ENCODE measurements at regions not wholly inside any gene's neighbourhood (a gene's known extent, or its start where the extent isn't known, plus 50 kb on each side); places are given as distances from the start of the nearest gene placed in this dataset.
"Not testable (repeated sequence)": the region's sequence is repeated elsewhere in the genome, so short reads cannot be mapped to it uniquely, and the experiment has no call there.

- TF ChIP-seq TCF7L2 (IDR thresholded peaks at IDR 0.05; ENCODE audit: low read depth, low read length), result no peak
- TF ChIP-seq REST (IDR thresholded peaks at IDR 0.05; ENCODE audit: insufficient read depth in 1 of 2, low read depth in 2 of 2, low read length in 1 of 2), result no peak
- TF ChIP-seq SIN3A (IDR thresholded peaks at IDR 0.05; ENCODE audit: borderline replicate concordance, insufficient read depth, low read depth, low read length), result no peak
- TF ChIP-seq POLR2AphosphoS5 (IDR thresholded peaks at IDR 0.05; ENCODE audit: low read depth, low read length), result no peak
- Histone ChIP-seq H3K4me1 (ENCODE audit: control insufficient read depth, insufficient read depth, low read length) (no peaks in the 10 kb centered on the region), H3K4me3 (ENCODE audit: low read depth in 2 of 2, low read length in 2 of 2) (no peak overlapping the region), H3K27ac (ENCODE audit: low read length) (no peak overlapping the region), H3K27me3 (ENCODE audit: control insufficient read depth, insufficient read depth, low read length) (no peaks in the 10 kb centered on the region), H3K36me3 (ENCODE audit: control insufficient read depth, insufficient read depth, low read length) (no peaks in the 10 kb centered on the region), H3K9me3 (ENCODE audit: control insufficient read depth, insufficient read depth, low read depth, low read length) (no peaks in the 10 kb centered on the region)
- intact Hi-C loops (cut with micrococcal nuclease; ENCODE audit: unreplicated experiment), result no loop called here
- BruUV-seq (replicated peaks), result no TSS peak
- DNase-seq (ENCODE audit: low read depth, low spot score), result no peak
- ATAC-seq, result no peak
- POLR2A ChIA-PET, result no interaction called here
- CTCF ChIA-PET, result no interaction called here
- in situ Hi-C loops (cut with HindIII; ENCODE audit: low pct_unique_long_range_greater_than_20kb, low sequenced_read_pairs), result no loop called here
These were observed 373.0 kb upstream of the ADAMTS5 start for GRCh38 chr21:27339902-27340301.

GRCh38 chr21:27338007-27338406, 371.1 kb upstream of the ADAMTS5 start:
- in situ Hi-C loops (cut with HindIII; ENCODE audit: low pct_unique_long_range_greater_than_20kb, low sequenced_read_pairs); CTCF ChIA-PET; H3K27ac ChIP-seq (ENCODE audit: low read length); BruUV-seq (replicated peaks); H3K4me1 ChIP-seq (ENCODE audit: control insufficient read depth, insufficient read depth, low read length); H3K4me3 ChIP-seq (ENCODE audit: low read depth in 2 of 2, low read length in 2 of 2); H3K36me3 ChIP-seq (ENCODE audit: control insufficient read depth, insufficient read depth, low read length); DNase-seq (ENCODE audit: low read depth, low spot score); H3K9me3 ChIP-seq (ENCODE audit: control insufficient read depth, insufficient read depth, low read depth, low read length); POLR2A ChIA-PET; ATAC-seq; H3K27me3 ChIP-seq (ENCODE audit: control insufficient read depth, insufficient read depth, low read length); intact Hi-C loops (cut with micrococcal nuclease; ENCODE audit: unreplicated experiment): not testable (repeated sequence)

- H3K4me3 ChIP-seq (ENCODE audit: low read depth in 2 of 2, low read length in 2 of 2), result no peak overlapping the region
- DNase-seq (ENCODE audit: low read depth, low spot score), result no peak
- in situ Hi-C loops (cut with HindIII; ENCODE audit: low pct_unique_long_range_greater_than_20kb, low sequenced_read_pairs) (no loop called here), intact Hi-C loops (cut with micrococcal nuclease; ENCODE audit: unreplicated experiment) (no loop called here)
- H3K36me3 ChIP-seq (ENCODE audit: control insufficient read depth, insufficient read depth, low read length), result no peaks in the 10 kb centered on the region
- no peak for ATAC-seq
- H3K27me3 ChIP-seq (ENCODE audit: control insufficient read depth, insufficient read depth, low read length), result no peaks in the 10 kb centered on the region
- POLR2A ChIA-PET, result no interaction called here
- no TSS peak for BruUV-seq (replicated peaks)
- TF ChIP-seq TCF7L2 (IDR thresholded peaks at IDR 0.05; ENCODE audit: low read depth, low read length), result no peak
- no peak for TF ChIP-seq POLR2AphosphoS5 (IDR thresholded peaks at IDR 0.05; ENCODE audit: low read depth, low read length)
- no peak for TF ChIP-seq CTCF (IDR thresholded peaks at IDR 0.05)
- TF ChIP-seq SIN3A (IDR thresholded peaks at IDR 0.05; ENCODE audit: borderline replicate concordance, insufficient read depth, low read depth, low read length), result no peak
- TF ChIP-seq REST (IDR thresholded peaks at IDR 0.05; ENCODE audit: insufficient read depth in 1 of 2, low read depth in 2 of 2, low read length in 1 of 2), result no peak
- CTCF ChIA-PET, result no interaction called here
- no peak overlapping the region for H3K27ac ChIP-seq (ENCODE audit: low read length)
- H3K9me3 ChIP-seq (ENCODE audit: control insufficient read depth, insufficient read depth, low read depth, low read length), result no peaks in the 10 kb centered on the region
- no peaks in the 10 kb centered on the region for H3K4me1 ChIP-seq (ENCODE audit: control insufficient read depth, insufficient read depth, low read length)
These were observed 366.2 kb upstream of the ADAMTS5 start for GRCh38 chr21:27333096-27333495.
